ENCODE measurements at regions not wholly inside any gene's neighbourhood (a gene's known extent, or its start where the extent isn't known, plus 50 kb on each side); places are given as distances from the start of the nearest gene placed in this dataset.

GRCh38 chr16:5882087-5882640 lies 784.6 kb upstream of the EEF2KMT start:
- WGBS, 2 experiments (ENCODE audit: low coverage in 1 of 2, low lambda C conversion rate in 2 of 2, missing lambda C conversion rate in 2 of 2), result 26 to 27% methylated on average over 3 of the region's 3 CpGs
- H3K27ac ChIP-seq, result no peak overlapping the region
- no peak for TF ChIP-seq EZH2 (IDR thresholded peaks at IDR 0.05; ENCODE audit: insufficient read depth, poor library complexity, severe bottlenecking)
- TF ChIP-seq EZH2phosphoT487 (IDR thresholded peaks at IDR 0.05; ENCODE audit: insufficient read depth, low read depth), result no peak
- DNase-seq, result no peak
- no peak overlapping the region for H3K9ac ChIP-seq
- no peaks in the 10 kb centered on the region for H4K20me1 ChIP-seq (ENCODE audit: insufficient read depth)
- H3K9me3 ChIP-seq (ENCODE audit: low read depth), result no peaks in the 10 kb centered on the region
- no peaks in the 10 kb centered on the region for H3K27me3 ChIP-seq (replicated peaks; ENCODE audit: insufficient read depth)
- no peaks in the 10 kb centered on the region for H3F3A ChIP-seq (ENCODE audit: insufficient read depth)
- H3K79me2 ChIP-seq (ENCODE audit: insufficient read depth), result no peaks in the 10 kb centered on the region
- H2AFZ ChIP-seq, result no peak overlapping the region
- H3K4me2 ChIP-seq (ENCODE audit: unreplicated experiment), result no peak overlapping the region
- in situ Hi-C loops (cut with MboI), result no loop called here
- no peaks in the 10 kb centered on the region for H3K36me3 ChIP-seq (ENCODE audit: low read depth)
- H3K4me3 ChIP-seq, result no peak overlapping the region
- no peaks in the 10 kb centered on the region for H3K9me2 ChIP-seq (ENCODE audit: insufficient read depth)
- no peaks in the 10 kb centered on the region for H3K4me1 ChIP-seq (ENCODE audit: insufficient read depth)

- no peaks in the 10 kb centered on the region for H3K4me1 ChIP-seq (ENCODE audit: insufficient read depth)
- no peaks in the 10 kb centered on the region for H3K36me3 ChIP-seq (ENCODE audit: low read depth)
- no peak overlapping the region for H3K4me3 ChIP-seq
- WGBS, 2 experiments (ENCODE audit: low coverage in 1 of 2, low lambda C conversion rate in 2 of 2, missing lambda C conversion rate in 2 of 2), result 12 to 17% methylated on average over 5 of the region's 5 CpGs
- no peaks in the 10 kb centered on the region for H3K79me2 ChIP-seq (ENCODE audit: insufficient read depth)
- TF ChIP-seq EZH2 (IDR thresholded peaks at IDR 0.05; ENCODE audit: insufficient read depth, poor library complexity, severe bottlenecking) (no peak), EZH2phosphoT487 (IDR thresholded peaks at IDR 0.05; ENCODE audit: insufficient read depth, low read depth) (no peak)
- no peaks in the 10 kb centered on the region for H4K20me1 ChIP-seq (ENCODE audit: insufficient read depth)
- no peak for DNase-seq
- in situ Hi-C loops (cut with MboI), result no loop called here
- no peaks in the 10 kb centered on the region for H3K9me2 ChIP-seq (ENCODE audit: insufficient read depth)
- H3K9ac ChIP-seq, result no peak overlapping the region
- no peak overlapping the region for H3K4me2 ChIP-seq (ENCODE audit: unreplicated experiment)
- H3K27me3 ChIP-seq (replicated peaks; ENCODE audit: insufficient read depth), result no peaks in the 10 kb centered on the region
- no peak overlapping the region for H2AFZ ChIP-seq
- H3F3A ChIP-seq (ENCODE audit: insufficient read depth), result no peaks in the 10 kb centered on the region
- no peak overlapping the region for H3K27ac ChIP-seq
- no peaks in the 10 kb centered on the region for H3K9me3 ChIP-seq (ENCODE audit: low read depth)
Observed at GRCh38 chr16:5875416-5875815, 777.8 kb upstream of the EEF2KMT start.

- no peaks in the 10 kb centered on the region for H3K9me2 ChIP-seq (ENCODE audit: insufficient read depth)
- H3K4me1 ChIP-seq (ENCODE audit: insufficient read depth), result no peaks in the 10 kb centered on the region
- no peak overlapping the region for H3K9ac ChIP-seq
- WGBS, 2 experiments (ENCODE audit: low coverage in 1 of 2, low lambda C conversion rate in 2 of 2, missing lambda C conversion rate in 2 of 2), result 14 to 29% methylated on average over 4 of the region's 4 CpGs
- H3F3A ChIP-seq (ENCODE audit: insufficient read depth), result no peaks in the 10 kb centered on the region
- TF ChIP-seq EZH2phosphoT487 (IDR thresholded peaks at IDR 0.05; ENCODE audit: insufficient read depth, low read depth) (no peak), EZH2 (IDR thresholded peaks at IDR 0.05; ENCODE audit: insufficient read depth, poor library complexity, severe bottlenecking) (no peak)
- H3K9me3 ChIP-seq (ENCODE audit: low read depth), result no peaks in the 10 kb centered on the region
- H3K4me2 ChIP-seq (ENCODE audit: unreplicated experiment), result no peak overlapping the region
- no peak overlapping the region for H3K4me3 ChIP-seq
- no peaks in the 10 kb centered on the region for H3K27me3 ChIP-seq (replicated peaks; ENCODE audit: insufficient read depth)
- in situ Hi-C loops (cut with MboI), result no loop called here
- H3K27ac ChIP-seq, result no peak overlapping the region
- no peaks in the 10 kb centered on the region for H3K79me2 ChIP-seq (ENCODE audit: insufficient read depth)
- H3K36me3 ChIP-seq (ENCODE audit: low read depth), result no peaks in the 10 kb centered on the region
- no peaks in the 10 kb centered on the region for H4K20me1 ChIP-seq (ENCODE audit: insufficient read depth)
- no peak overlapping the region for H2AFZ ChIP-seq
- no peak for DNase-seq
Observed at GRCh38 chr16:5874899-5875298, 777.3 kb upstream of the EEF2KMT start.

DNA sequence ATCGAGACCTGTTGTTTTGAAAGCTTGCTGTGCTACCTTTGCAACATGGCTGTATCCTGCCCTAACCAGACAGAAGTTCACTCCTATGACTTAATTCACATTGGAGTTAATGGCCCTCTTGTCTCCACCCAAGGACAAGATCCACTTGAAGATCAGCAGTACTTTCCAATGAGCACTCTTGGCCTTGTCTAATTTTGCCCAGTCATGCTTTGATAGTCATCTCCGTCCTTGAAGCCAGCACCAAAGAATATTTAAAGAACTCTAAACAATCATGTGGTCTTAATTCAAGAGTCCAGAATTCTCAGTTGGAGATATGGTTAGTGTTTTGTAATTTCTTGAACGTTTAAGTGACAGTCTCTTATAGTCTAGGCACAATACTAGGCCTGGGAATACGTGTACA lies 775.6 kb upstream of the EEF2KMT start:
- in situ Hi-C loops (cut with MboI), result no loop called here
- Histone ChIP-seq H3K4me3 (no peak overlapping the region), H3K36me3 (ENCODE audit: low read depth) (no peaks in the 10 kb centered on the region), H3K9ac (no peak overlapping the region), H4K20me1 (ENCODE audit: insufficient read depth) (no peaks in the 10 kb centered on the region), H3K9me2 (ENCODE audit: insufficient read depth) (no peaks in the 10 kb centered on the region), H3K4me2 (ENCODE audit: unreplicated experiment) (no peak overlapping the region), H3K79me2 (ENCODE audit: insufficient read depth) (no peaks in the 10 kb centered on the region), H3K27me3 (replicated peaks; ENCODE audit: insufficient read depth) (no peaks in the 10 kb centered on the region), H3K4me1 (ENCODE audit: insufficient read depth) (no peaks in the 10 kb centered on the region), H3K27ac (no peak overlapping the region), H3F3A (ENCODE audit: insufficient read depth) (no peaks in the 10 kb centered on the region), H3K9me3 (ENCODE audit: low read depth) (no peaks in the 10 kb centered on the region), H2AFZ (no peak overlapping the region)
- no peak for TF ChIP-seq EZH2 (IDR thresholded peaks at IDR 0.05; ENCODE audit: insufficient read depth, poor library complexity, severe bottlenecking)
- TF ChIP-seq EZH2phosphoT487 (IDR thresholded peaks at IDR 0.05; ENCODE audit: insufficient read depth, low read depth), result no peak
- DNase-seq, result no peak
- WGBS, 2 experiments (ENCODE audit: low coverage in 1 of 2, low lambda C conversion rate in 2 of 2, missing lambda C conversion rate in 2 of 2), result 16 to 18% methylated on average over 4 of the region's 4 CpGs

Data from GM23248 (cell line).